ENCODE measurements at regions not wholly inside any gene's neighbourhood (a gene's known extent, or its start where the extent isn't known, plus 50 kb on each side); places are given as distances from the start of the nearest gene placed in this dataset.

DNA sequence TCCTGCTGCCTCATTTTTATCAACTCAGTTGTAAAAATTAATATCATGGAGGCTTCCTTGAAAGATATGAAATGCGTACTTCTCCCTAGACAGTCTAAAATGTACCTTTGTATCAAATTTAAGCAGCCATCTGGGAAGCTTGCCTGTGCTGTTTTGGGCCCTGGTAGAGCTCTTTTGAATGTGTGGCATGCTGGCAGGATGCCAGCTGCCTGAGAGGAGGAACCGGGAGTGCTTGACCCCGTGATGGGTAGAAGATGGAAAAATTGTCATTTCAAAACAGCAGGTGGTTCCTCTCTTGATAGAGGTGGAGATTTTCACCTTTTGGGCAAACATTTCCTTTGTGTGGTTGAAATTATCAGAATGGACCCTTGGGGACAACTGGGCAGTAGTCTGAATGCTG is 245.3 kb downstream of the RPLP1 start:
- no peaks in the 10 kb centered on the region for H3K36me3 ChIP-seq (ENCODE audit: low read depth)
- no peaks in the 10 kb centered on the region for H3K4me1 ChIP-seq (ENCODE audit: low read depth)
- H3K9me3 ChIP-seq = no peaks in the 10 kb centered on the region
- intact Hi-C loops (cut with DNase I, micrococcal nuclease) = no loop called here
- TF ChIP-seq, protein P1, sequence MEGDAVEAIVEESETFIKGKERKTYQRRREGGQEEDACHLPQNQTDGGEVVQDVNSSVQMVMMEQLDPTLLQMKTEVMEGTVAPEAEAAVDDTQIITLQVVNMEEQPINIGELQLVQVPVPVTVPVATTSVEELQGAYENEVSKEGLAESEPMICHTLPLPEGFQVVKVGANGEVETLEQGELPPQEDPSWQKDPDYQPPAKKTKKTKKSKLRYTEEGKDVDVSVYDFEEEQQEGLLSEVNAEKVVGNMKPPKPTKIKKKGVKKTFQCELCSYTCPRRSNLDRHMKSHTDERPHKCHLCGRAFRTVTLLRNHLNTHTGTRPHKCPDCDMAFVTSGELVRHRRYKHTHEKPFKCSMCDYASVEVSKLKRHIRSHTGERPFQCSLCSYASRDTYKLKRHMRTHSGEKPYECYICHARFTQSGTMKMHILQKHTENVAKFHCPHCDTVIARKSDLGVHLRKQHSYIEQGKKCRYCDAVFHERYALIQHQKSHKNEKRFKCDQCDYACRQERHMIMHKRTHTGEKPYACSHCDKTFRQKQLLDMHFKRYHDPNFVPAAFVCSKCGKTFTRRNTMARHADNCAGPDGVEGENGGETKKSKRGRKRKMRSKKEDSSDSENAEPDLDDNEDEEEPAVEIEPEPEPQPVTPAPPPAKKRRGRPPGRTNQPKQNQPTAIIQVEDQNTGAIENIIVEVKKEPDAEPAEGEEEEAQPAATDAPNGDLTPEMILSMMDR (IDR thresholded peaks at IDR 0.05) = no peak
- ATAC-seq (no peak), DNase-seq (no peak)
- no peak overlapping the region for H3K4me3 ChIP-seq

DNA sequence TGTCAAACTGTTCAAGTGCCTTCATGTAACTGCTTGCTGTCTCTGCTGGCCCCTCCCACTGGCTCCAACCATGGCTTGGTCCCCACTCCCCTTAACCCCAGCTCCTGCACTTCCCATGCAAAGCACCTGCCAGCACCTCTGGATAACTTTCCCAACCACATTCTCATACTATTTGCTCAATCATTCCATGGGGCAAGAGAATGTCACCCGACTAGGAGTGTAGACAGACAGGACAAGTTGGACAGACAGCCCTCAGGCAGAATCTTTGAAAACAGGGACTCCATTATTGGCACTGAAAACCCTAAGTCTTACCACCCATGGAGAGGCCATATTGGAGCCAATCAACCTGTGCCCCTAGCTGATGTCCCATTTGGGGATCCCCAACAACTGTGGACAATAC is 246.5 kb downstream of the RPLP1 start:
- no peak for ATAC-seq
- intact Hi-C loops (cut with DNase I, micrococcal nuclease) = no loop called here

DNA sequence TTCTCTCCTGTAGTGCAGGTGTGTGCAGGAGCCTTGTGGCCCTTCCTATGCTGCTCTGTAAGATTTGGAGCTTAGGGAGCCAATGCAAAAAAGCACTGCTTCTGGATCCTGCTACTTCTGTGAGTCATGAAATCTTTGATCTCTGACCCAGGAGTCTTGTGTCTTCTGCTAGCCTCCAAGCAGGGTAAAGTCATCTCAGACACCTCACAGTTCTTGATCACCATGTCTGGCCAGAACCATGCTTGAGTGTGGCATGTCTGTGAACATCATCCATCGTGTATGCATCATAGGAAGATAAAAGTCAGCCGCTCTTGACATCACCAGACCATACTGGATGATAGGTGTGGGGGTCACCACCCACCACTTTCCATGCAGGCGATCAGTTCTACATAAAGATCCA is 247.8 kb downstream of the RPLP1 start:
- no peak for DNase-seq
- intact Hi-C loops (cut with DNase I, micrococcal nuclease) = no loop called here
- no peak overlapping the region for H3K4me3 ChIP-seq
- H3K9me3 ChIP-seq = no peaks in the 10 kb centered on the region
- H3K4me1 ChIP-seq (ENCODE audit: low read depth) = no peaks in the 10 kb centered on the region
- ATAC-seq = no peak
- no peaks in the 10 kb centered on the region for H3K36me3 ChIP-seq (ENCODE audit: low read depth)
- TF ChIP-seq, protein P1 (IDR thresholded peaks at IDR 0.05) = no peak

More for the DNA sequence above, 246.5 kb downstream of the RPLP1 start:
- no peak overlapping the region for H3K4me3 ChIP-seq
- H3K9me3 ChIP-seq = no peaks in the 10 kb centered on the region
- no peak for DNase-seq
- no peaks in the 10 kb centered on the region for H3K4me1 ChIP-seq (ENCODE audit: low read depth)
- TF ChIP-seq, protein P1 (IDR thresholded peaks at IDR 0.05) = no peak
- no peaks in the 10 kb centered on the region for H3K36me3 ChIP-seq (ENCODE audit: low read depth)

DNA sequence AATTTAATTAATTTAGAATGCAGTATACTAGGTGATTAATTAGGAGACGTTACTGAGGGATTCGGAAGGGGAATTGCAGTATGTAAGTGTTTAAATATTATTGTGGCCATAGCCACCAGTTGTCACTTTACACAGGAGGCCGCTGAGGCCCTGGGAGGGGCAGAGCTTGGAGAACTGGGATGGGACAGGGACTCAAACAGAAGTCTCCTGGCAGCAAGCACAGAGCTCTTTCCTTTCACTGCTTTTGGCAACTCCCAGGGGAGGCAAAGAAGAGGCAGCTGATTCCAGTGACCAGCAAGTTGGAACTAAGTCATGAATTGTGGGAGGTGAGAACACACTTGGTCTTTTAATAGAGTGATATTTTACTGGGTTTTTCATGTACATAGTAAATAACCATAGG is 248.6 kb downstream of the RPLP1 start:
- Histone ChIP-seq H3K4me1 (ENCODE audit: low read depth) (no peaks in the 10 kb centered on the region), H3K36me3 (ENCODE audit: low read depth) (no peaks in the 10 kb centered on the region), H3K4me3 (no peak overlapping the region), H3K9me3 (no peaks in the 10 kb centered on the region)
- ATAC-seq (no peak), DNase-seq (no peak)
- TF ChIP-seq, protein P1 (IDR thresholded peaks at IDR 0.05) = no peak
- intact Hi-C loops (cut with DNase I, micrococcal nuclease) = no loop called here

DNA sequence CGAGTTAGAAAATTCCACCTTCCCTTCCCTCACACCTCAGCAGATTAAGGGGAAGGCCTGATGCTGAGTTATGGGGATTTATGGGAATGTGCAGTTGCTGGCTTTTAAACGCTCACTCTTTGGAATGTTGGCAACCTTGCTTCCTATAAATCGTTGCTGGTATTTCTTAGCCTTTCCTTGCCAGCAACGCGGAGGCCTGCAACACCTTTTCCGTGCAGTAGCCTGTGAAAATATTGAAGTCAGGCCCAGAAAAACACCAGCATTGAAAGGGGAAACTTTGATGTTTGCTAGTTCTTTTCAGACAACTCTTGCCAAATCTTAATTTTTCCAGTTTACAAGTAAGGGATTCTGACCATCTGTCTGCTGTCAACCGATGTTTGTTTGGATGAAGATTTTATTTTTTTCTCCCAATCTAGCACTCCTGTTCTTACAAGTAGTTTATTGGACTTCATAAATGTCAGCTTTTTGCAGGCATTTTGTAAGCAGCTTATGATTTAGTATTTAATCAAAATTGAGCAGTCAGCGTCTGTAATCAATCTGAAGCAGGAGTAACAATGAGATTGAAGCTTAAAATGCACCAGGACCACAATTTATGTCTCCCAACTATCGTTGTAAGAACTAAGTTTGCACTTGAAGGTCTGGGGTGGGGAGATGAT is 251.0 kb downstream of the RPLP1 start:
- TF ChIP-seq, protein P1 (IDR thresholded peaks at IDR 0.05) = no peak
- H3K9me3 ChIP-seq = peaks cover 8% of the 10 kb centered on the region
- H3K4me1 ChIP-seq (ENCODE audit: low read depth) = no peaks in the 10 kb centered on the region
- no peak overlapping the region for H3K4me3 ChIP-seq
- intact Hi-C loops (cut with DNase I, micrococcal nuclease) = no loop called here
- ATAC-seq (no peak), DNase-seq (no peak)
- H3K36me3 ChIP-seq (ENCODE audit: low read depth) = no peaks in the 10 kb centered on the region

DNA sequence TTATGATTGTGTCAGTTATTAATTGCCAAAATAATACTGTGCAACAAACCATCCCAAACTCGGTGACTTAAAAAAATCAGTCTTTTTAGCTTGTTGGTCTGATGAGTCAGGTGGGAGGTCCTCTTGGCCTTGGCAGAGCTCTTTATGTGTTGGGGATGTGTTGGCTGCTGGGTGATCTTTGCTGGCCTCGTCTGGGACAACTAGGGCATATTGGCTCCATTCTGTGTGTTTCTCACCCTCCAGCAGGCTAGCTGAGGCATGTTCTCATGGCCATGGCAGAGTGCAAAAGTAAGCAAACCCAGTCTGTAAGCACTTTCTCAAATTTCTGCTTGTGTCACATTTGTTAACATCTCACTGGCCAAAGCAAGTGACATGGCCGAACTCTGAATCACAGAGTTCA is 251.6 kb downstream of the RPLP1 start:
- ATAC-seq (no peak), DNase-seq (no peak)
- no peak overlapping the region for H3K4me3 ChIP-seq
- no peaks in the 10 kb centered on the region for H3K4me1 ChIP-seq (ENCODE audit: low read depth)
- TF ChIP-seq, protein P1 (IDR thresholded peaks at IDR 0.05) = no peak
- no peaks in the 10 kb centered on the region for H3K36me3 ChIP-seq (ENCODE audit: low read depth)
- intact Hi-C loops (cut with DNase I, micrococcal nuclease) = no loop called here
- H3K9me3 ChIP-seq = peaks cover 11% of the 10 kb centered on the region

Data from mucosa of descending colon (tissue), 3 donors.